OCI-LY7 (cell line): ENCODE measurements at regions not wholly inside any gene's neighbourhood (a gene's known extent, or its start where the extent isn't known, plus 50 kb on each side); places are given as distances from the start of the nearest gene placed in this dataset.
A peak's percentile ranks its signal among the peaks of the same experiment; 100 is the strongest.

ENCODE experiments used
- BruUV-seq: library from RNA; stranded (reverse); fragments of 400-500 nt; replicated peaks from 2 replicates; lab custom pipeline; 2021; lab: Mats Ljungman, UMichigan
- CTCF ChIA-PET: fragments of 300-600 bp; sonication (Branson Sonifier 250); formaldehyde crosslinking; loops from one replicate; lab custom pipeline; 2022; ENCODE audit warnings: antibody characterized with exemption; ENCODE audit not compliant: unreplicated experiment; lab: Charles Lee
- POLR2A ChIA-PET: fragments of 300-600 bp; sonication (Branson Sonifier 250); formaldehyde crosslinking; loops from one replicate; lab custom pipeline; 2022; ENCODE audit warnings: antibody characterized with exemption; lab: Charles Lee
- DNase-seq: peaks from one replicate; pipeline ENCODE4 v3.0.0-alpha.2; 2015; ENCODE audit warnings: low spot score
- H2AFZ ChIP-seq: fragments of 200-600 bp; sonication (generic), shearing (Covaris generic); 2 replicates; pipeline ENCODE4 v1.6.1; 2014; ENCODE audit warnings: mild to moderate bottlenecking, antibody characterized with exemption, low read length, moderate library complexity
- H3K27ac ChIP-seq: fragments of 200-600 bp; sonication (generic); 2 replicates; pipeline ENCODE4 v1.5.1; 2014; ENCODE audit warnings: mixed run types, low read depth, mild to moderate bottlenecking, moderate library complexity, low read length, inconsistent platforms; ENCODE audit not compliant: poor library complexity, severe bottlenecking
- H3K36me3 ChIP-seq: fragments of 200-600 bp; sonication (generic); 2 replicates; pipeline ENCODE4 v1.6.1; 2014; ENCODE audit warnings: mild to moderate bottlenecking, antibody characterized with exemption, low read length, moderate library complexity, mixed read lengths; ENCODE audit not compliant: insufficient read depth
- H3K4me1 ChIP-seq: fragments of 200-600 bp; sonication (generic); 2 replicates; pipeline ENCODE4 v1.5.1; 2014; ENCODE audit warnings: mild to moderate bottlenecking, low read length; ENCODE audit not compliant: insufficient read depth, poor library complexity, severe bottlenecking
- H3K4me2 ChIP-seq: fragments of 200-600 bp; sonication (generic); 2 replicates; pipeline ENCODE4 v1.6.1; 2014; ENCODE audit warnings: mild to moderate bottlenecking, low read length
- H3K4me3 ChIP-seq: fragments of 200-600 bp; sonication (generic); 2 replicates; pipeline ENCODE4 v1.5.1; 2014; ENCODE audit warnings: mild to moderate bottlenecking, low read depth, low read length; ENCODE audit not compliant: poor library complexity, severe bottlenecking
- H3K79me2 ChIP-seq: fragments of 200-600 bp; sonication (generic); 2 replicates; pipeline ENCODE4 v1.6.1; 2016; ENCODE audit warnings: low read depth, mild to moderate bottlenecking, low read length, moderate library complexity, mixed read lengths; ENCODE audit not compliant: insufficient read depth
- H3K9me2 ChIP-seq: fragments of 200-600 bp; sonication (generic); 2 replicates; pipeline ENCODE4 v1.6.1; 2016; ENCODE audit warnings: mild to moderate bottlenecking, low read length, mixed read lengths; ENCODE audit not compliant: insufficient read depth
- H3K9me3 ChIP-seq: fragments of 200-600 bp; sonication (generic); 2 replicates; pipeline ENCODE4 v1.6.1; 2014; ENCODE audit warnings: mild to moderate bottlenecking, mixed run types, low read length, mixed read lengths
- H4K20me1 ChIP-seq: fragments of 200-600 bp; sonication (generic); 2 replicates; pipeline ENCODE4 v1.6.1; 2014; ENCODE audit warnings: mild to moderate bottlenecking, antibody characterized with exemption, low read length, moderate library complexity, mixed read lengths; ENCODE audit not compliant: insufficient read depth
- EZH2phosphoT487 ChIP-seq: fragments of 200-600 bp; sonication (generic); IDR thresholded peaks from 2 replicates; pipeline ENCODE4 v1.6.1; 2018; ENCODE audit warnings: low read depth, borderline replicate concordance, mild to moderate bottlenecking, mixed run types, antibody characterized with exemption, low read length, moderate library complexity, mixed read lengths
- intact Hi-C: fragments of 100-400 bp; cut with micrococcal nuclease; formaldehyde crosslinking; loops from one replicate; pipeline ENCODE4 v1.10.0; 2022; ENCODE audit not compliant: unreplicated experiment
- TF ChIP-seq, protein P1 (sequence below): fragments of 200-600 bp; sonication (generic); conservative IDR thresholded peaks from 2 replicates; pipeline ENCODE4 v1.5.1; 2014; ENCODE audit warnings: mild to moderate bottlenecking, antibody characterized with exemption, low read length, moderate library complexity, mixed read lengths

GRCh38 chr2:125983364-125983763 is 672.6 kb upstream of the GYPC start:
- H2AFZ ChIP-seq = no peak overlapping the region
- no peak overlapping the region for H3K4me3 ChIP-seq
- no peaks in the 10 kb centered on the region for H3K79me2 ChIP-seq
- BruUV-seq = no TSS peak
- H4K20me1 ChIP-seq = no peaks in the 10 kb centered on the region
- no peak overlapping the region for H3K27ac ChIP-seq
- H3K9me2 ChIP-seq = no peaks in the 10 kb centered on the region
- DNase-seq = no peak
- no peak overlapping the region for H3K4me2 ChIP-seq
- H3K4me1 ChIP-seq = no peaks in the 10 kb centered on the region
- no peaks in the 10 kb centered on the region for H3K36me3 ChIP-seq
- intact Hi-C loops = no loop called here
- H3K9me3 ChIP-seq = no peaks in the 10 kb centered on the region
- POLR2A ChIA-PET = no interaction called here
- CTCF ChIA-PET = no interaction called here
- no peak for TF ChIP-seq EZH2phosphoT487
- TF ChIP-seq, protein P1, sequence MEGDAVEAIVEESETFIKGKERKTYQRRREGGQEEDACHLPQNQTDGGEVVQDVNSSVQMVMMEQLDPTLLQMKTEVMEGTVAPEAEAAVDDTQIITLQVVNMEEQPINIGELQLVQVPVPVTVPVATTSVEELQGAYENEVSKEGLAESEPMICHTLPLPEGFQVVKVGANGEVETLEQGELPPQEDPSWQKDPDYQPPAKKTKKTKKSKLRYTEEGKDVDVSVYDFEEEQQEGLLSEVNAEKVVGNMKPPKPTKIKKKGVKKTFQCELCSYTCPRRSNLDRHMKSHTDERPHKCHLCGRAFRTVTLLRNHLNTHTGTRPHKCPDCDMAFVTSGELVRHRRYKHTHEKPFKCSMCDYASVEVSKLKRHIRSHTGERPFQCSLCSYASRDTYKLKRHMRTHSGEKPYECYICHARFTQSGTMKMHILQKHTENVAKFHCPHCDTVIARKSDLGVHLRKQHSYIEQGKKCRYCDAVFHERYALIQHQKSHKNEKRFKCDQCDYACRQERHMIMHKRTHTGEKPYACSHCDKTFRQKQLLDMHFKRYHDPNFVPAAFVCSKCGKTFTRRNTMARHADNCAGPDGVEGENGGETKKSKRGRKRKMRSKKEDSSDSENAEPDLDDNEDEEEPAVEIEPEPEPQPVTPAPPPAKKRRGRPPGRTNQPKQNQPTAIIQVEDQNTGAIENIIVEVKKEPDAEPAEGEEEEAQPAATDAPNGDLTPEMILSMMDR = no peak

- H3K9me3 ChIP-seq = no peaks in the 10 kb centered on the region
- H3K4me1 ChIP-seq = no peaks in the 10 kb centered on the region
- H3K9me2 ChIP-seq = no peaks in the 10 kb centered on the region
- no peak overlapping the region for H3K4me3 ChIP-seq
- intact Hi-C loops = no loop called here
- no peak overlapping the region for H3K27ac ChIP-seq
- no peak for DNase-seq
- H3K4me2 ChIP-seq = no peak overlapping the region
- no peaks in the 10 kb centered on the region for H4K20me1 ChIP-seq
- H3K79me2 ChIP-seq = no peaks in the 10 kb centered on the region
- no peak for TF ChIP-seq EZH2phosphoT487
- TF ChIP-seq, protein P1 = no peak
- BruUV-seq = no TSS peak
- no peak overlapping the region for H2AFZ ChIP-seq
- ChIA-PET POLR2A (interaction anchor here (0.9 to 1.2 kb wide), 2 partner anchors 8 to 20 kb away, joined by 3 to 4 read pairs; no protein-coding TSS in a partner anchor), CTCF (no interaction called here)
- no peaks in the 10 kb centered on the region for H3K36me3 ChIP-seq
Measured at GRCh38 chr2:126029316-126029715, 626.6 kb upstream of the GYPC start.

DNA sequence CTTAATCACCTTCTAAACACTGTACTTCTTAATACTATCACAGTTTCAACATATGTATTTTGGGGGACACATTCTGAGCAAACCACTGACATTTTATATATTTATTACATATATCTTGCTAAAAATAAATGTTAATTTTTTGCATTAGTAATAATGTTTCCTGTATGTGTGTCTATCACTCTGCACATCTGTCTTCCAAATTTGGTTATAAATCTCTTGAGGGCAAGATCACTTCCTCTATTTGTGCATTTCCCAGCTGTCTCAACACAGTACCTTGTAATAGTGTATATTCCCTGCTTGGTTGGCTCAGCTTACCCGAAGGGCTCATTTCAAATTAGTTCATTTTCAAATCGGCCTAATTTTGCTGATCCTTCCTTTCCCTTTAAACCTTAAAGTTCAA is 617.1 kb upstream of the GYPC start:
- BruUV-seq = no TSS peak
- H3K79me2 ChIP-seq = no peaks in the 10 kb centered on the region
- no peak overlapping the region for H2AFZ ChIP-seq
- peak overlapping the region; percentile 40 for H3K4me2 ChIP-seq
- peak; percentile 33 for DNase-seq
- ChIA-PET POLR2A (interaction anchor here (0.6 kb wide), 1 partner anchor 62 kb away, joined by 3 read pairs; no protein-coding TSS in a partner anchor), CTCF (no interaction called here)
- H3K36me3 ChIP-seq = no peaks in the 10 kb centered on the region
- H3K9me2 ChIP-seq = no peaks in the 10 kb centered on the region
- H3K27ac ChIP-seq = no peak overlapping the region
- no peak overlapping the region for H3K4me3 ChIP-seq
- H3K4me1 ChIP-seq = peaks cover 12% of the 10 kb centered on the region
- TF ChIP-seq EZH2phosphoT487 = no peak
- TF ChIP-seq, protein P1 = no peak
- no peaks in the 10 kb centered on the region; the same call in 1 of the 2 replicates for H4K20me1 ChIP-seq
- intact Hi-C loops = no loop called here
- H3K9me3 ChIP-seq = no peaks in the 10 kb centered on the region
